GM19455 (cell line): ENCODE measurements at regions not wholly inside any gene's neighbourhood (a gene's known extent, or its start where the extent isn't known, plus 50 kb on each side); places are given as distances from the start of the nearest gene placed in this dataset.
"Not testable (repeated sequence)": the region's sequence is repeated elsewhere in the genome, so short reads cannot be mapped to it uniquely, and the experiment has no call there.

Source experiments
- ATAC-seq: cut with Tn5 transposase; IDR thresholded peaks from one replicate; pipeline ENCODE4 v1.9.1; 2021; ENCODE audit not compliant: unreplicated experiment

- ATAC-seq, result no peak
These were observed 1403.1 kb downstream of the HACE1 start for GRCh38 chr6:103456652-103457051.

- no peak for ATAC-seq
These were observed 1404.4 kb downstream of the HACE1 start for GRCh38 chr6:103455275-103455674.

DNA sequence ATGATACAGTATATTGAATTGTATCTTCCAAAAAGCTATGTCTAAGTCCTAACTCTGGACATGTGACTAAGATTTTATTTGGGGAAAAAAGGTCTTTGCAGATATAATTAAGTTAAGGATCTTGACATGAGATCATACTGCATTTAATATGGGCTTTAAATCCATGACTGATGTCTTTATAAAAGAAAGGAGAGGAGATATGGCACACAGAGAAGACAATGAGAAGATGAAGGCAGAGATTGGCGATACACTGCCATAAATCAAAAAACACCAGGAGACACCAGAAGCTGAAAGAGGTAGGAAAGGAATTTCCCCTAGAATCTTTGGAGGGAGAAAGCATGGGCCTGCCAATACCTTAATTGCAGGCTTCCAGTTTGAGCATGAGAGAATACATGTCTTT, 1450.2 kb downstream of the HACE1 start:
- no peak for ATAC-seq

DNA sequence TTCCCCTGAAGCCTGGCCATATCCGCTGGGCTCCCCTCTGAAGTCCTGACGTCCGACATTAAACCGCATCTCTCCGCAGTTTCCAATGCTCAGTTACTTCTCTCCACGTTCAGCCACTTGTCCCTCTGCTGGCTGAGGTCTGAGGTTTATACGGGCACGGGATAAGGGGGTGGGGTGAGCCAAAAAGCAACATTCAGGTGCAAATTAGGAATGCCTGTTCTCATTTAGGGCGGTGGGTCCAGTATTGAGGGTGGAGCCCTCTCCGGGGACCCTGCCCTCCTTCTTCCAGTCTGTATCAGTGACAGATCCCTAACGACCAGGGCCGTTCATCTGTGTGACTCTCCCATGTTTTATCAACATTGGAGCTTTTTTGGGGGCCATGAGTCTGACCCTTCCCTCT, 1454.4 kb downstream of the HACE1 start:
- ATAC-seq, result no peak

DNA sequence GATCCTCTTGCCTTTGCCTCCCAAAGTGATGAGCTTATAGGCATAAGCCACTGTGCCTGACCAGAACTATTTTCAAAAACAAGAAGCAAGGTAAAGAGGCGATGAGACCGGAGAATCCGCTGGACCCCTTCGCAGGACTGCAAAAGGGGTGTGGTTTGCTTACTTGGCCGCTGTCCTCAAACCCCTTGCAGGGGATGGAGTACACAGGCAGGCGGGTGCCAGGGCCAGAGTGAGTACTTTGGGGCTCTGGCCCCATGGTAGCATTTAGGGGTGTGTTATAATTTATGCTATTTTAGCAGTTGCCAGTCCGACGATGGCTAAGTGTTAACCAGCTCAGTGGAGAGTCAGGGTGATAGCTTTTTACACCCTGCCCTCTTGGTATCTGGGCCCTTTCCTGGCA, 1454.9 kb downstream of the HACE1 start:
- ATAC-seq, result no peak

GRCh38 chr6:103396768-103397167, 1463.0 kb downstream of the HACE1 start:
- ATAC-seq, result no peak

GRCh38 chr6:103379272-103379671, 1480.4 kb downstream of the HACE1 start:
- ATAC-seq, result no peak

GRCh38 chr6:103367212-103367611, 1492.5 kb downstream of the HACE1 start:
- no peak for ATAC-seq

DNA sequence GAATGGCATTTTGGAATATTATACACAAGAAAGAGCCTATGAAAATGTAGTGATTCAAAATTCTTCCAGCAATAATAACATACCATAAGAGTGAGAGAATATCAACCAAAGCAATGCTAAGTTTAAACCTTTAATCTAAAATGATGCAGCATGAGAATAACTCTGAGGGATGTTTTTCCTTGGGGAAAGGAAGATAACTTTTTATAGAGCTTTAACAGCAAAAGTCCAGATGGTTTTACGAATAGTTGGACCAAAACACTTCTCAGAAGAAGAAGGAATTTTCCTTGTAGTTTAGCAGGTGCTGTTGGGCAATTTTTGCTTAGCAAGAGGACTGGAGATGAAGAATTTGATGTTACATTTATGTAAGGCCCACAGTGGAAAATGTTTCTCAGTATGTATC, 1503.2 kb downstream of the HACE1 start:
- no peak for ATAC-seq

- no peak for ATAC-seq
These were observed 1515.1 kb downstream of the HACE1 start for GRCh38 chr6:103344554-103345163.

DNA sequence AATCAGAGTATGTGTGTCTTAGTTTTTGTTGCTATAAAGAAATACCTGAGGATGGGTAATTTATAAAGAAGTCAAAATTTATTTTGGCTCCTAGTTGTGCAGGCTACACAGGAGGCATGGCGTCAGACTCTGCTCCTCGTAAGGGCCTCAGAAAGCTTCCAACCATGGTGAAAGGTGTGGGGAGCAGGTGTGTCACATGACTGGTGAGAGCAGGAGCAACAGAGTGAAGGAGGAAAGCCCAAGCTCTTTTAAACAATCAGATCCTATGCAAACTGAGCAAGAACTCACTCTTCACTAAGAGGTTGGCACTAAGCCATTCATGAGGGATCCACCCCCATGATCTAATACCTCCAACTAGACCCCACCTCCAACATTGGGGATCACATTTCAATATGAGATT, 1524.3 kb downstream of the HACE1 start:
- ATAC-seq, result no peak

GRCh38 chr6:103326760-103327757, 1532.7 kb downstream of the HACE1 start:
- no peak for ATAC-seq

GRCh38 chr6:103313432-103313831, 1546.3 kb downstream of the HACE1 start:
- no peak for ATAC-seq

- ATAC-seq, result not testable (repeated sequence)
These were observed 1565.3 kb downstream of the HACE1 start for GRCh38 chr6:103294376-103294775.

GRCh38 chr6:103284835-103285234, 1574.9 kb downstream of the HACE1 start:
- ATAC-seq, result no peak

- no peak for ATAC-seq
These were observed 1579.3 kb downstream of the HACE1 start for GRCh38 chr6:103280417-103280816.

- ATAC-seq, result no peak
These were observed 1581.8 kb downstream of the HACE1 start for GRCh38 chr6:103277936-103278335.

- ATAC-seq, result no peak
These were observed 1586.7 kb downstream of the HACE1 start for GRCh38 chr6:103273048-103273447.

DNA sequence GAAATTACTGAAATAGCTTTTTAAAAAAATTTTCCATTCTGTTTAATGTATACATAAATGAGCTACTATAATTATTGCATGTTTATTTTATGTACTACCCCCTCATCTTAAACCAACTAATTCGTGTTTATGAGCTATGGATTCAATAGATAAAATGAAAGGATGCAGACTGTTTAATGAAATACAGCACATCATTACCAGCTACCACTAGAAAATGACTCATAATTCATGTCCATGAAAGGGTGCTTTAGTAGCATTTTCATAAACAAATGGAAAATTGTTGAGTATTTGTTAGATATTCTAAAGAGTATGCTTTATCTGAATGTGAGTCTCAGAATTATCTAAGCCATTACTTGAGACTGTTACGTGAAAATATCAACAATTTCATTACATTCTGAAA, 1590.1 kb downstream of the HACE1 start:
- ATAC-seq, result no peak

- ATAC-seq, result no peak
These were observed 1591.4 kb downstream of the HACE1 start for GRCh38 chr6:103268335-103268734.

DNA sequence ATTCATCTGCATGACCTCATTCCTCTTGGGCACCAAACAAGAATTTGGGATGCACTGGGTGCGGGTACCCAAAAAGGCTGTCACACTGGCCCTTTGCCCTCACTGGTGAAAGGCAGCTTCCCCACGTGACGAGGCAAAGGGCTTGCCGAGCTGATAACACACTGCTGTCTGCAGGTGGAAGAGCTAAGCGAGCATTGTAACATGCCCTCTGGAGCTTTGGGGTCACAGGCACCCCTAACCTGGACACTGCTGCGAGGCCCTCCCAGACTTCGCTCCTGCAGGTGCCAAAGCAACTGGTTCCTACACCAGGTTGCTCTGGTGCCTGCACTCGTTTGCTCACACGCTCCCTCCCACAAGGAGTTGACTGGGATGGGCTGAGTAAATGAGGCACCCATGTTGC, 1595.7 kb downstream of the HACE1 start:
- ATAC-seq, result no peak

- ATAC-seq, result no peak
These were observed 1604.6 kb downstream of the HACE1 start for GRCh38 chr6:103255132-103255531.
